Right renal pelvis (tissue), 4 donors: ENCODE measurements at regions not wholly inside any gene's neighbourhood (a gene's known extent, or its start where the extent isn't known, plus 50 kb on each side); places are given as distances from the start of the nearest gene placed in this dataset.

Experiments used
- DNase-seq, 4 donors: peaks; one replicate each; pipeline ENCODE4 v3.0.0-alpha.2; 2013; ENCODE audit warnings: low read depth in 4 of 4, low spot score in 3 of 4, missing footprints in 1 of 4

DNA sequence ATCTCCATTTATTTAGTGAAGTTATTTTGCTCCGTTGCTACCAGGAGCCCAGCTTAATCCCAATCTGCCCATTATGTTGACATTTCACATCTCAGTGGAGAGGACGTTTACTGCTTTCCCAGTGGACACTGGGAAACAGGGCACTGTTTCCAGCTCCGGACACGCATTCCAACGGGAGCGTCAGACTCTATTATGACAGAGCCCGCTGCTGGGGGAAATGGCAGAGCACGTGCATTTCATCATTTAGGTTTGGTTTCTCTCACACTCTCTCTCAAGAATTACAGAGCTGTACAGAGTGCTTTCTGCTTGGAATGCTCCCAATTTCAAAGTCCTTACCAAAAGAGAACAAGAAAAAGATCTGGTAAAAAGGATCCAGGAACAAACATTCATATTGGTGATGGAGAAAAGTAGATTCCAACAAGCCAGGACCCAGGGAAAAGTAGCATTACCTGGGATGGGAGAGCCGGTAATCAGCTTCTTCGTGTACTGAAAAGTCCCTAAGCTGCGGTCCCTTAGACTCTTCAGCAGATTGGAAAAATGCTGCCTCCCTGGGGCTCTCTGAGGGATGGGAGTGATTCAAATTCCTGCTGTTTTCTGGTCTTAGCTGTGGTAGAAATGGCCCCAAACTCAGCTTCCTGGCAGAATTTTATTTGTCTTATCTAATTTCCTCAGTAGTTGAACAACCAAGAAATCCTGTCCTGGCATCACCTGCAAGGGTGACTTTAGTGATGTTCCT, 136.0 kb upstream of the THBS1 start:
- no peak for DNase-seq

DNA sequence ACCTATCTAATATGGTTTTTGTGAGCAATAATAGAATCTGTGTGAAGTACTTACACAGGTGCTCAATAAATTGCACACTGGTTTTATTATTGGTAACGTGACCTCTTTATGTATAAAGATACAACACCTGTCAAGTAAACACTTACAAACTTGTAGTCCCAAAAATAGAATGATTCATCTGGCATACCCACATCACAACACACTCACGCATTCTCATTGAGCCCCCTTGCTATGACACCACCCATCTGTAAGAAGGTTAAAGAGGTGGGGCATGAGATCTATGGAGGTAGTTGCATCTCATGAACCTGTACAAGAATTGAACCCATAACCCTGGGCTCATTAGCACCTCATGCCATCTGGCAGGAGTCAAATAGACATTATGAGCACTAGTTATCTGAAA, 134.9 kb upstream of the THBS1 start:
- no peak for DNase-seq

- DNase-seq: no peak
Observed at GRCh38 chr15:39447346-39447745, 133.5 kb upstream of the THBS1 start.

GRCh38 chr15:39447881-39448280, 133.0 kb upstream of the THBS1 start:
- DNase-seq: no peak

- DNase-seq: no peak
Observed at GRCh38 chr15:39448409-39448808, 132.5 kb upstream of the THBS1 start.

- DNase-seq: no peak
Observed at GRCh38 chr15:39451121-39451688, 129.7 kb upstream of the THBS1 start.

DNA sequence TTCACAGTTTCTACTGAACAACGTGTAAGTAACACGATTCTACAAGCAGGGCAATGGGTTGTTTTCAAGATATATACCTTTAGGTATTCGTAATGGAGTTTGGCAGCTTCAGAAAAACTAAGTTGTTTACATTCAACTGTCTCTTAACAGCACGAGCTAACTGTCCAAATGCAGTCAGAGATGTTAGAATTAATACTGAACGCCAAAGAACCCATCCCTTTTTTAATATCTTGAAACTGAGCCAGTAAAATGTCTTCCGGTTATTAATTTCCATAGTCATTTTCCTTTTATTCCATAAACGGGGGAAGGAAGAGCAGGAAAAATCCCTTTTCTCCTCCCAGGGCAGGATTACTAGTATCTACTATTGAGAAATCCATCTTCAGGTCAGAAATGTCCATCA, 129.0 kb upstream of the THBS1 start:
- no peak for DNase-seq

GRCh38 chr15:39453620-39454019, 127.3 kb upstream of the THBS1 start:
- DNase-seq: no peak

DNA sequence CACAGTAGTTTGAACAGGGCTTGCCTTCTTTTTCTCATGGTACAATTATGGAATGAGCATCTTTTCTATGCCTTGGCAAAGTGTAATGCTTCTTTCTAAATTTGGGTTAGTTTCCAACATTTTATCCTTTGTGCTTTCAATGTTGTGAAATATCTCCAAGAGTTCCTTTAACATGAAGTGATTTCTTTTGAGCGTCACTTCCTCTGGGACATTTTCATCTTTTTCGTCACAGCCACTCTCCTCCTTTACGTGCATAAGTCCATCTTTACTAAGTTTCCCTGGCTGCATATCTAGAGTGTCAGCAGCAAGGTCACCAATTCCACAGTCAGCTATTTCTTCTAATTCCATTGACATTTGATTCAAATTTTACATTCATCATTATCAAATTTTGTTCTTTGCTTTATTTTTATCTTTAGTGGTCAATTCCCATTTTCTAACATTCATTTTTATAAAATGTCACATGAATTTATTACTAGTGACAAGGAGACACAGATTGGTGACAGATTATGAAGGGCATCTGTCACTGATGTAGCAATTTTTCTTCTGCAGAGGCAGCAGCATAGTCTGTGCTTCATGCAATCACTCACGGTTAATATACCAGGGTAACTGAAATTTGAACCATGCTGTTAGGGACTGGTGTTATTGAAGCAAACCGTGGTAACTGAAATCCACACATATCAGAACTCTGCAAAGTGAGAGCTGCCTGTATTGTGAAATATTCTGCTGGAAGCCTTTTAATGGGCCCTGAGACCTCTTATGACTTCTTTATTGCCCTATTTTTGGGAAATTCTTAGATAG, 126.5 kb upstream of the THBS1 start:
- DNase-seq: no peak

GRCh38 chr15:39455471-39455991, 125.3 kb upstream of the THBS1 start:
- DNase-seq: no peak

- no peak for DNase-seq
Observed at GRCh38 chr15:39456159-39456558, 124.7 kb upstream of the THBS1 start.

- DNase-seq: no peak
Observed at GRCh38 chr15:39456582-39457330, 124.1 kb upstream of the THBS1 start.

DNA sequence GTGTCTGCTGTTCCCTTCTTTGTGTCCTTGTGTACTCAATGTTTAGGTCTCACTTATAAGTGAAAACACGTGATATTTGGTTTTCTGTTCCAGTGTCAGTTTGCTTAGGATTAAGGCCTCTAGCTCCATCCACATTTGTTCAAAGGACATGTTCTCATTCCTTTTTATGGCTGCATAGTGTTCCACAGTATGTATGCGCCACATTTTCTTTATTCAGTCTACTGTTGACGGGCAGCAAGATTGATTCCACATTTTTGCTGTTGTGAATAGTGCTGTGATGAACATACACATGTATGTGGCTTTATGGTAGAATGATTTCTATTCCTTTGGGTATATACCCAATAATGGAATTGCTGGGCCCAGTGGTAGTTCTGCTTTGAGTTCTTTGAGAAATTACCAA, 122.7 kb upstream of the THBS1 start:
- no peak for DNase-seq

- DNase-seq: no peak
Observed at GRCh38 chr15:39459548-39459947, 121.3 kb upstream of the THBS1 start.

- no peak for DNase-seq
Observed at GRCh38 chr15:39460748-39461147, 120.1 kb upstream of the THBS1 start.

DNA sequence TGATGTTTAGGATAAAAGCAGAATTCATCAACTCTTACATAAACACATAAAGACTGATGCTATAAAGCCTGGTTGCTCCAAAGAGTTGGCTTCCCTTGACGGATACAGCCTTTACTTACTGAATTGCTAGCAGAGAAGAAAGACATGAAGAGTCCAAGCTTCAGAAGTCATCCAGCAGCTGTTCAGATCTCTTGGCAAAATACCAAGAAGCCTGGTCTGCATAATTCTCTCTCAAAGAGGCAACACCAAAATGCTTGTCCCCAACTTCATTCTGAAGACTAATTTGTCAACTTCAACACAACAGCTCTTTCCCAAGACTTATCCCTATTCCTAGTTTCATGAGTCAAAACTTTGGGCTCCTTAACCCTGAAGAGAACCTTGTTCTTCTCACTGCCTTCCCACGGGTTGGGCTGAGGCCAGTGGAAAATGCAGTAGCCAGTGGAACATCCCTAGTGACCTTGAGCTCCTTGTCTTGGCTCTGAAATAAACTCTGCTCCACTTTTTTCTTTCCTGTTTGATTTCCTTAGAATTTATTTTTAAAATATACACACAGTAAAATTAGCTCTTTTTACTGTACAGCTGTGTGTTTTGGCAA, 119.2 kb upstream of the THBS1 start:
- DNase-seq: no peak

DNA sequence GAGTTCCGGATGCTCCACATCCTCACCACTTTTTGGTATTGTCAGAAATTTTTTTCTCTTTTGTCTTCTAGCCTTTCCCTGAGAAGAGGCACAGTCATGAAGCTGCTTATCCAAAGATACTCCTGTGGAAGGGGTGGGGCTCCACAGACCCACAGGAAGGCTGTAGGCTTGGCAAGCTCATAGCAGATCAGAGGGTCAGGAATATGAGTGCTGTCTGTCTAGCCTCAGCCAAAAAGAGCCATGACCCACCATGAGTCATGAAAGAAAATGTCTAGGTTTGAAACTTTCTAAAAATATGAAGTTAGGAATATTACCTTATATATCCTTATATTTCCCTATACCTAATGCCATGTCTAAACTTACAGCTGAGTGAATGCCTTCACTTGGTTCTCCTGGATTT, 118.2 kb upstream of the THBS1 start:
- DNase-seq: no peak

- no peak for DNase-seq
Observed at GRCh38 chr15:39465843-39466749, 114.8 kb upstream of the THBS1 start.

- DNase-seq: no peak
Observed at GRCh38 chr15:39466750-39467105, 114.2 kb upstream of the THBS1 start.

DNA sequence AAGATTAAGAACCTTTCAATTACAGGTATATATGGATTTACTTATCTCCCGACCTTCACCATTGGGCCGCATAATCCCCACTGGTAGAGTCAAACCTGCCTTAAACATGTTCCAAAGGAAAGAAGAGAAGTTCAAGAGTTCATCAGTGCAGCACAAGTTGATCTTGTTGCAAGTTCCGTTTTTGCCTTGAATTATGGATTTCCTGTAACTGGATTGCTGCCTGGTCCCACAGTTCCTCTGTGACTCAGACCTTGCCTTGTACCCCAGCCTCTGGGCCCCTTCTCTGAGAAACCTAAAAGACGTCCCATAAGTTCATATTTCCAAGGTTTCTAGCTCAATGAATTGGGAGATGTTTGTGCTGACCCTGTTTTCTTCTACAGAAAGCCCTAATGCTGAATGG, 112.5 kb upstream of the THBS1 start:
- DNase-seq: no peak
